ENCODE measurements at regions not wholly inside any gene's neighbourhood (a gene's known extent, or its start where the extent isn't known, plus 50 kb on each side); places are given as distances from the start of the nearest gene placed in this dataset.
A peak's percentile ranks its signal among the peaks of the same experiment; 100 is the strongest.

GRCh38 chr2:807300-807699 is 130.1 kb upstream of the TMEM18 start:
- no peak for DNase-seq
- intact Hi-C loops (cut with DNase I; ENCODE audit: low total_unique reads), result no loop called here

GRCh38 chr2:805664-806063 is 128.5 kb upstream of the TMEM18 start:
- no peak overlapping the region for H3K27ac ChIP-seq
- no peaks in the 10 kb centered on the region for H3K27me3 ChIP-seq
- no peaks in the 10 kb centered on the region for H3K4me1 ChIP-seq
- no peak overlapping the region for H3K4me3 ChIP-seq
- TF ChIP-seq POLR2A (IDR thresholded peaks at IDR 0.05), result no peak
- TF ChIP-seq CTCF (IDR thresholded peaks at IDR 0.05), result no peak
- 84 to 85% methylated on average over 5 of the region's 5 CpGs for WGBS, 2 donors
- H3K9me3 ChIP-seq, result no peaks in the 10 kb centered on the region
- DNase-seq, result no peak
- no peaks in the 10 kb centered on the region for H3K36me3 ChIP-seq (ENCODE audit: low read depth, missing control alignments)
- intact Hi-C loops (cut with DNase I; ENCODE audit: low total_unique reads), result no loop called here

More at GRCh38 chr2:807300-807699, 130.1 kb upstream of the TMEM18 start:
- TF ChIP-seq POLR2A (IDR thresholded peaks at IDR 0.05) (no peak), CTCF (IDR thresholded peaks at IDR 0.05) (no peak)
- H3K27me3 ChIP-seq, result no peaks in the 10 kb centered on the region
- WGBS, 2 donors, result 88 to 92% methylated on average over 6 of the region's 6 CpGs
- H3K9me3 ChIP-seq, result no peaks in the 10 kb centered on the region
- H3K4me3 ChIP-seq, result no peak overlapping the region
- no peaks in the 10 kb centered on the region for H3K36me3 ChIP-seq (ENCODE audit: low read depth, missing control alignments)
- H3K4me1 ChIP-seq, result no peaks in the 10 kb centered on the region
- no peak overlapping the region for H3K27ac ChIP-seq

GRCh38 chr2:797993-798392 is 120.8 kb upstream of the TMEM18 start:
- TF ChIP-seq POLR2A (IDR thresholded peaks at IDR 0.05) (no peak), CTCF (IDR thresholded peaks at IDR 0.05) (no peak)
- Histone ChIP-seq H3K4me3 (no peak overlapping the region), H3K36me3 (ENCODE audit: low read depth, missing control alignments) (no peaks in the 10 kb centered on the region), H3K27ac (no peak overlapping the region), H3K4me1 (peaks cover 7% of the 10 kb centered on the region), H3K27me3 (no peaks in the 10 kb centered on the region), H3K9me3 (no peaks in the 10 kb centered on the region)
- intact Hi-C loops (cut with DNase I; ENCODE audit: low total_unique reads), result no loop called here
- WGBS, 2 donors, result 76 to 86% methylated on average over 6 of the region's 6 CpGs
- DNase-seq, result no peak

- TF ChIP-seq POLR2A (IDR thresholded peaks at IDR 0.05) (no peak), CTCF (IDR thresholded peaks at IDR 0.05) (no peak)
- 59 to 88% methylated on average over 6 to 8 of the region's 8 CpGs for WGBS, 2 donors
- intact Hi-C loops (cut with DNase I; ENCODE audit: low total_unique reads), result no loop called here
- H3K27ac ChIP-seq, result no peak overlapping the region
- no peak for DNase-seq
- H3K4me1 ChIP-seq, result peaks cover 7% of the 10 kb centered on the region
- H3K9me3 ChIP-seq, result no peaks in the 10 kb centered on the region
- no peak overlapping the region for H3K4me3 ChIP-seq
- no peaks in the 10 kb centered on the region for H3K36me3 ChIP-seq (ENCODE audit: low read depth, missing control alignments)
- no peaks in the 10 kb centered on the region for H3K27me3 ChIP-seq
Observed at GRCh38 chr2:797556-797955, 120.3 kb upstream of the TMEM18 start.

- Histone ChIP-seq H3K27ac (no peak overlapping the region), H3K4me1 (peaks cover 7% of the 10 kb centered on the region), H3K36me3 (ENCODE audit: low read depth, missing control alignments) (no peaks in the 10 kb centered on the region), H3K9me3 (no peaks in the 10 kb centered on the region), H3K27me3 (no peaks in the 10 kb centered on the region), H3K4me3 (peak overlapping the region in 1 of 2 donors; percentile 41)
- intact Hi-C loops (cut with DNase I; ENCODE audit: low total_unique reads), result no loop called here
- 54 to 84% methylated on average over 17 to 24 of the region's 24 CpGs for WGBS, 2 donors
- DNase-seq, result no peak
- TF ChIP-seq POLR2A (IDR thresholded peaks at IDR 0.05), result no peak
- no peak for TF ChIP-seq CTCF (IDR thresholded peaks at IDR 0.05)
Observed at GRCh38 chr2:796141-796985, 119.2 kb upstream of the TMEM18 start.
